ENCODE measurements at regions not wholly inside any gene's neighbourhood (a gene's known extent, or its start where the extent isn't known, plus 50 kb on each side); places are given as distances from the start of the nearest gene placed in this dataset.
"Not testable (repeated sequence)": the region's sequence is repeated elsewhere in the genome, so short reads cannot be mapped to it uniquely, and the experiment has no call there.

DNA sequence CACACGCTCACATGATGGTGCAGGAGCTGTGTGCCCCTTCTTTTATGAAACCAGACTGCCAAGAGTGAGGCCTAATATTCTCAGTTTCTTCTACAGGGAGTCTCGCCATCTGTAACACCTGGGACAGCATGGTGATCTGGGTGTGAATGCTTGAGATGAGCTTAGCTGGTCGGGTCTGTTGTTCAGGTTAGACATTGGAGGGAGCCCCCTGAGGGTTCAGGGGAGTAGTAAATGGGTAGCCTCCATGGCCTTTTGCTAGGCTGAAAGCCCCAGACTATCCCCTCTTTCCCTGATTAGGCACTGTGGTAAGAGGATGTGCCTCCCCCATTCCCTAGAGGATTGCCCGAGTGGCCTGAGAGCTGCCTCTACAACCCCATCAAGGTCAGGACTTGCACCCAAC is 1916.1 kb downstream of the PCDH9 start:
- no peak overlapping the region for H3K9ac ChIP-seq
- H3K36me3 ChIP-seq: no peaks in the 10 kb centered on the region
- peaks cover 0 to 18% (median 11%) of the 10 kb centered on the region in 11 experiments; a peak in 8 of 22 replicates for H3K9me3 ChIP-seq (replicated peaks in 1 of 11)
- TF ChIP-seq Cebpa-rat (IDR thresholded peaks at IDR 0.05): no peak
- no peak overlapping the region for H3K4me2 ChIP-seq
- no peaks in the 10 kb centered on the region for H4K20me1 ChIP-seq
- no peak overlapping the region for H3K27ac ChIP-seq
- no peak overlapping the region for H3K4me3 ChIP-seq
- H3K27me3 ChIP-seq: no peaks in the 10 kb centered on the region
- no peaks in the 10 kb centered on the region for H3K4me1 ChIP-seq

DNA sequence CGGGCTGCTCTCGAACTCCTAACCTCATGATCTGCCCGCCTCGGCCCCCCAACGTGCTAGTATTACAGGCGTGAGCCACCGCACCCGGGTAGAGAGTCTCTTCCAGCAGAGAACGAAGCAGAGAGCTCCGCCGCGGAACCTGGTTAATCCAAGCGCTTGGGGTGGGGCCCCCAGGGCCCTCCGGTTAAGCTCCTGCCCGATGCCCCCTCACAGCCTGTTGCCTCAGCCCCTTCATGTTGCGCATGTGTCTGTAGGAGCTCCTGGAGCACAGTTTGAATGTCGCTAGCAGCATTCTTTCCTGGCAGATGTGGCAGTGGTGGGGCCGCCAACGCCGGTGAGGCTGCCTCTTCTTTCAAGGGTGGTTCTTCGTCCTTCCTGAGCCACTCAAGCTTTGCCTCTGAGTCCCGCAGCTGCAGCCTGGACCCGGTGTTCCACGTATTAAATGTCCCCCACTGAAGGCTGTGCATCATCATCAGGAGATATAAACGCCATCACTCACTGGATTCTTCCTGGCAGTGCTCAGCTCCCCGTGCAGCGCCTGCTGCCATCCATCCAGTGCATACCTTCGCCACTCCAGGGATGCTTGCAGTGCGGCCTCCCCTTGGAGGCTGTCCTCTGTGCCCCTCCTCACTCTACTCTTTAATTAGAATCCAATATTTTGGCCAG is 1919.3 kb downstream of the PCDH9 start:
- Histone ChIP-seq H3K4me1 (no peaks in the 10 kb centered on the region), H3K36me3 (no peaks in the 10 kb centered on the region), H3K9me3 (replicated peaks in 1 of 11) (peaks cover 0 to 22% (median 16%) of the 10 kb centered on the region in 11 experiments; a peak in 9 of 22 replicates), H3K27ac (no peak overlapping the region), H3K27me3 (no peaks in the 10 kb centered on the region), H4K20me1 (no peaks in the 10 kb centered on the region), H3K4me3 (no peak overlapping the region), H3K4me2 (no peak overlapping the region), H3K9ac (no peak overlapping the region)
- no peak for TF ChIP-seq Cebpa-rat (IDR thresholded peaks at IDR 0.05)

DNA sequence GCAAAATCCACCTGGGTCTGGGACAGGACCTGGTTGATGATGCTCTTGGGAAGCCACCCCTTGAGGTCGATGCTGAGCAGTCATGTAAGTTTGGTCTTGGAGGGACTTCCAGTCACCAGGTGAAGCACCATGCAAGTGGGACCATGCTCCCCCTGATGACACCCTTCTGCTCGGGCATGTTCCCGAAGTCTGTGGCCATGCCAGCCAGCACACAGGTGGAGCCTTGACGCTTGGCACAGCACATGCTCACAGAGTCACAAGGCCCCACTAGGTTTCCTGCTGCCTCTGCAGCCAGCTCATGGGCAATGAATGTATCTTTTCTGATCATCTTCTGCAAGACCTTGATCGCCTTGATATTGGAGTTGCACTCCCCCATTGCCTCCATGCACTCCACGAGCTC is 1920.2 kb downstream of the PCDH9 start:
- TF ChIP-seq Cebpa-rat (IDR thresholded peaks at IDR 0.05): no peak
- Histone ChIP-seq H3K27me3 (no peaks in the 10 kb centered on the region), H3K4me1 (peaks cover 0 to 2% (median 0%) of the 10 kb centered on the region in 10 experiments; a peak in 5 of 20 replicates), H3K4me3 (no peak overlapping the region), H4K20me1 (no peaks in the 10 kb centered on the region), H3K9me3 (replicated peaks in 1 of 11) (peaks cover 0 to 22% (median 16%) of the 10 kb centered on the region in 11 experiments; a peak in 9 of 22 replicates), H3K36me3 (no peaks in the 10 kb centered on the region), H3K27ac (no peak overlapping the region), H3K4me2 (no peak overlapping the region), H3K9ac (no peak overlapping the region)

DNA sequence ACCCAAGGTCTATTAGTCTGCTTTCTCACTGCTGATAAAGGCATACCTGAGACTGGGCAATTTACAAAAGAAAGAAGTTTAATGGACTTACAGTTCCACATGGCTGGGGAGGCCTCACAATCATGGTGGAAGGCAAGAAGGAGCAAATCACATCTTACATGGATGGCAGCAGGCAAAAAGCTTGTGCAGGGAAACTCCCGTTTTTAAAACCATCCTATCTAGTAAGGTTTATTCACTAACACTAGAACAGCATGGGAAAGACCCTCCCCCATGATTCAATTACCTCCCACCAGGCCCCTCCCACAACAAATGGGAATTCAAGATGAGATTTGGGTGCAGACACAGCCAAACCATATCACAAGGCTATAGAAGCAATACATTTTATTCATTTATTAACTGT is 1921.4 kb downstream of the PCDH9 start:
- not testable (repeated sequence) for H3K9ac ChIP-seq, H3K4me3 ChIP-seq, H4K20me1 ChIP-seq, H3K27ac ChIP-seq, H3K27me3 ChIP-seq, H3K4me2 ChIP-seq, H3K36me3 ChIP-seq
- Histone ChIP-seq H3K9me3 (replicated peaks in 1 of 11) (peaks cover 0 to 22% (median 16%) of the 10 kb centered on the region in 11 experiments; a peak in 9 of 22 replicates), H3K4me1 (peaks cover 0 to 14% (median 2%) of the 10 kb centered on the region in 10 experiments; a peak in 7 of 20 replicates)

DNA sequence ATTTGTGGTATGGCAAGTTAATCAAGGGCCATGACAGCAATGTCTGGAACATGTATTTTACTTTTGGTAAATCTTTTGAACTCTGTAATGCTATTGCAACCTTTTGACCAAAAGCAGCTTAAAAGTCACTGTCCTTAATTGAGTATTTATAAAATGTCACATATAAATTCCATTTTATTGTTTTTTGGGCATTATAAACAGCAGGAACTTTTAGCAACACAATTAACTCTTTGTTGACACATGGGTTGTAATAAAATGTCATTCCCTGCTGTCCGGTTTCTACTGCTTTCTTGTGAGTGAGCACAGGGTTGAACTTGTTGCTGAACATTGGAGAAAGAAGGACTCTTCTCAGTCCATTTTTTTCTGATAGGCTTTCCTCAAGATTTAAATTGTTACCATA is 1923.1 kb downstream of the PCDH9 start:
- Histone ChIP-seq H3K36me3 (no peaks in the 10 kb centered on the region), H3K27ac (no peak overlapping the region), H3K27me3 (no peaks in the 10 kb centered on the region), H3K4me2 (no peak overlapping the region), H4K20me1 (no peaks in the 10 kb centered on the region), H3K4me1 (peaks cover 0 to 16% (median 2%) of the 10 kb centered on the region in 10 experiments; a peak in 7 of 20 replicates), H3K4me3 (no peak overlapping the region), H3K9me3 (replicated peaks in 1 of 11) (peaks cover 0 to 22% (median 16%) of the 10 kb centered on the region in 11 experiments; a peak in 8 of 22 replicates), H3K9ac (no peak overlapping the region)
- no peak for TF ChIP-seq Cebpa-rat (IDR thresholded peaks at IDR 0.05)

DNA sequence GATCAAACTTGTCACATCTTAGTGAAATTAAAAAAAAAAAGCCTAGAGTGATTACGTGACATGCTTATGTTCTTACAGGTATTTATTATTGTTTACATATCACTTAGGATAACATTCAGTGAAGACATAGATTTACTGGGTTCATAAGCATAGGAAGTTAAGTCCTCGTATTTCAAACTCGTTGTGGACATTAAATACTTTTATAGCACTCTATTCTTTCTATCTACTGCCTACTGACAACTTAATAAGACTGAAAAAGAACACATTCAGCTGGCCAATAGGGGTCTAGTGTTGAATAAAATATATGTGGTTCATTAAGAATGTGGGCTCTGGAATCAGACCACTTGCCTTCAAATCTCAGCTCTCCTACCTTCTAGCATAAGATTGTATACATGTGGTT is 1927.4 kb downstream of the PCDH9 start:
- Histone ChIP-seq H3K9ac (no peak overlapping the region), H4K20me1 (no peaks in the 10 kb centered on the region), H3K27me3 (no peaks in the 10 kb centered on the region), H3K36me3 (no peaks in the 10 kb centered on the region), H3K4me3 (no peak overlapping the region), H3K27ac (no peak overlapping the region), H3K4me1 (peaks cover 0 to 16% (median 2%) of the 10 kb centered on the region in 10 experiments; a peak in 7 of 20 replicates), H3K4me2 (no peak overlapping the region), H3K9me3 (replicated peaks in 1 of 11) (no peaks in the 10 kb centered on the region)
- no peak for TF ChIP-seq Cebpa-rat (IDR thresholded peaks at IDR 0.05)

DNA sequence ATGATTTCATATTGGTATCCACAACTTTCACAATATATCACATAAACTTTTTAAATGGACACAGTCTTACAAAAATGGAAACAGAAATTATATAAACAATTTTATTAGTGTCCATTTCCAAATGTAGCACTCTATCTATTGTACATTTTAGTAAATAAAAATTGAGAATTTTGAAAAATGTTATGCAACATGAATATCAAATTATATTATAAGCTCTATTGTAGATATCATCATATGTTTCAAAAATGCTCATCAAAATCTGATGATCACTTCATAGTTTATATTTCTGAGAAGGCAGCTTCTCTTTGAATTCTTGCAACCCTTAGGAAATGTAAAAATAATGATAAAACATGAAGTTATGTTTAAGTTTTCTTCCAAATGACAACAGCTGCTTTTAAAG is 1928.6 kb downstream of the PCDH9 start:
- H4K20me1 ChIP-seq: no peaks in the 10 kb centered on the region
- no peak overlapping the region for H3K4me3 ChIP-seq
- H3K4me1 ChIP-seq: peaks cover 0 to 16% (median 2%) of the 10 kb centered on the region in 10 experiments; a peak in 7 of 20 replicates
- no peak overlapping the region for H3K27ac ChIP-seq
- H3K9ac ChIP-seq: no peak overlapping the region
- H3K9me3 ChIP-seq (replicated peaks in 1 of 11): no peaks in the 10 kb centered on the region
- no peaks in the 10 kb centered on the region for H3K36me3 ChIP-seq
- H3K27me3 ChIP-seq: no peaks in the 10 kb centered on the region
- H3K4me2 ChIP-seq: no peak overlapping the region
- no peak for TF ChIP-seq Cebpa-rat (IDR thresholded peaks at IDR 0.05)

DNA sequence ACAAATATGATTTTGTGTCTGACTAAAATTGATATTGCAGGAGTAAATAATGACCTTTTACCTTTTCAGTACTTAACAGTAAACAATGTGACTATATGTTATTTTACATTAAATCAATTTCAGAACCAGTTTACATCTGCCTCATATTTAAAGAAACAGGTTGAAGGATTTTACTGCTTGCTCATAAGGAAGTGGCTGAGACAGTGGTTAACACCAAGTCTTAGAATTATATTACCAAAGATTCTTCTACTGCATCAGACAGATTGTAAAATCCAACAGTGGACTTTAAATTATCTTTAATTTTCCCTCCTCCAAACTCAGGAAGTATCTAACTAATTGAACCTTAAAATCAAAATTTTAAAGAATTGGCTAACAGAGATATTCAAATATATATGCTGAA is 1929.9 kb downstream of the PCDH9 start:
- Histone ChIP-seq H3K4me2 (no peak overlapping the region), H3K4me3 (no peak overlapping the region), H3K4me1 (peaks cover 0 to 16% (median 2%) of the 10 kb centered on the region in 10 experiments; a peak in 7 of 20 replicates), H3K27ac (no peak overlapping the region), H3K9ac (no peak overlapping the region), H3K36me3 (no peaks in the 10 kb centered on the region), H3K27me3 (no peaks in the 10 kb centered on the region), H4K20me1 (no peaks in the 10 kb centered on the region), H3K9me3 (replicated peaks in 1 of 11) (no peaks in the 10 kb centered on the region)
- no peak for TF ChIP-seq Cebpa-rat (IDR thresholded peaks at IDR 0.05)

DNA sequence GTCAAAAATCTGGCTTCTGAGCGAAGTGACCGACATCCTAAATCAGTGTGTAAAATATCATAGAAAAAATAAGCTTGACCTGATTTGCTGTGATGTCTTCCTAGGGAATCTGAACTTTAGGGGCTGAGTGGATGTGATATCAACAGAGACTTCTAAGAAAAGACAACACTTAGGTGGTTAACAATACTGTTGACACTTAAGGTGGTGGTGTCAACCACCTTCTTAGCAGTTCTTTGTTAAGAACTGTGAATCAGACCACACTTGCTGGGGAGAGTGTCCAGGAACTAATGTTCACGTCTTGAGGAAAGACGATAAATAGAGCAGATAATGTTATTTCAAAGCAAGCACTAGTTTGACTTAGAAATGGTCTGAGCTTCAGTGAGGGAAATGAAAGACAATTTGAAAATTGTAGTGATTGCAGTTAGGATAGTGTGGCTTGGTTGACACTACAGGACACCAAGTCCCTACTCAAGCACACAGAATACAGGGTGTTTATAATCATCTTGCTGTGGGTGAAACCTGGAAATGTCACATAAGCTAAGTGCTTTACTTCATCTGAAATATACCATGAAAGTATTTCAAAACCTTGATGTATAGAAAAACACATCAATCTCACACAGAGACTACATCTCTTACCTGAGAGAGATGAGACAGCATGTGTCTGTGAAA is 1936.5 kb downstream of the PCDH9 start:
- H3K4me2 ChIP-seq: no peak overlapping the region
- no peaks in the 10 kb centered on the region for H3K9me3 ChIP-seq (replicated peaks in 1 of 11)
- no peaks in the 10 kb centered on the region for H3K4me1 ChIP-seq
- H3K9ac ChIP-seq: no peak overlapping the region
- no peaks in the 10 kb centered on the region for H3K36me3 ChIP-seq
- H4K20me1 ChIP-seq: no peaks in the 10 kb centered on the region
- no peak overlapping the region for H3K27ac ChIP-seq
- no peaks in the 10 kb centered on the region for H3K27me3 ChIP-seq
- TF ChIP-seq Cebpa-rat (IDR thresholded peaks at IDR 0.05): no peak
- H3K4me3 ChIP-seq: no peak overlapping the region

DNA sequence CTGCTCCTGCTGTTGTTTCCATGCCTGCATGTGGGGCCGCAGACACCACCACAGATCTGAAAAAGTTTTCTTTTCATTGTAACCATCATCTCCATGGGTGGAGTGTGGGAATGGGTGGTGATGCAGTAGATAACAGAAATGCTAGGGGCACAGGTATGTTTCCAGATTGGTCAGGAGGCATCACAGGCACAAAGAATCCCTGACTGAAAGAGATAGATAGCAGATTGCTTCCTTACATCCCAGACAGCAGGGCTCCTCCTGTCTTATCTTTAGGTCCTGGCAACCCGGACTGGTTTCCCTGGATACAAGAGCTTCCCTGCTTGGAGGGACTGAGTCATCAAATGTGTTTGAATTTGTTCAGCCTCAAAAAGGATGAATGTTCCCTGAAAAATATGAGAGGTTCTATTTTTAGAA is 1937.6 kb downstream of the PCDH9 start:
- no peak overlapping the region for H3K4me2 ChIP-seq
- H3K9ac ChIP-seq: no peak overlapping the region
- H3K36me3 ChIP-seq: no peaks in the 10 kb centered on the region
- no peak overlapping the region for H3K4me3 ChIP-seq
- H3K9me3 ChIP-seq (replicated peaks in 1 of 11): no peaks in the 10 kb centered on the region
- H3K27ac ChIP-seq: no peak overlapping the region
- TF ChIP-seq Cebpa-rat (IDR thresholded peaks at IDR 0.05): no peak
- no peaks in the 10 kb centered on the region for H4K20me1 ChIP-seq
- H3K27me3 ChIP-seq: no peaks in the 10 kb centered on the region
- H3K4me1 ChIP-seq: no peaks in the 10 kb centered on the region
